ENCODE measurements at regions not wholly inside any gene's neighbourhood (a gene's known extent, or its start where the extent isn't known, plus 50 kb on each side); places are given as distances from the start of the nearest gene placed in this dataset.

- Histone ChIP-seq H3K9me3 (no peaks in the 10 kb centered on the region), H3K4me1 (no peaks in the 10 kb centered on the region), H3K36me3 (ENCODE audit: control insufficient read depth, insufficient read depth, low read length) (no peaks in the 10 kb centered on the region), H3K27me3 (replicated peaks; ENCODE audit: control insufficient read depth, insufficient read depth, low read length) (no peaks in the 10 kb centered on the region), H3K4me3 (ENCODE audit: low read depth, low read length) (no peak overlapping the region)
- TF ChIP-seq CTCF (IDR thresholded peaks at IDR 0.05; ENCODE audit: insufficient read depth in 1 of 2, low read depth in 1 of 2, low read length in 1 of 2, severe bottlenecking in 1 of 2, unreplicated experiment in 1 of 2): no peak
- intact Hi-C loops (cut with micrococcal nuclease; ENCODE audit: unreplicated experiment): no loop called here
- DNase-seq: no peak
- Mint-ChIP-seq H3K27me3 (ENCODE audit: insufficient read depth, unreplicated experiment) (peaks cover 4% of the 10 kb centered on the region), H3K4me3 (ENCODE audit: unreplicated experiment) (no peak overlapping the region), H3K4me1 (ENCODE audit: low read depth, unreplicated experiment) (no peaks in the 10 kb centered on the region), H3K9me3 (ENCODE audit: unreplicated experiment) (peaks cover 5% of the 10 kb centered on the region), H3K27ac (ENCODE audit: unreplicated experiment) (no peak overlapping the region), H3K36me3 (ENCODE audit: insufficient read depth, unreplicated experiment) (no peaks in the 10 kb centered on the region)
- CTCF ChIA-PET: no interaction called here
- POLR2A ChIA-PET: no interaction called here
- no TSS peak for BruUV-seq (replicated peaks)
These were observed 230.5 kb upstream of the LCORL start for GRCh38 chr4:18252052-18252451.

GRCh38 chr4:18250564-18250963 is 229.0 kb upstream of the LCORL start:
- H3K27me3 Mint-ChIP-seq (ENCODE audit: insufficient read depth, unreplicated experiment): peaks cover 3% of the 10 kb centered on the region
- TF ChIP-seq CTCF (IDR thresholded peaks at IDR 0.05; ENCODE audit: insufficient read depth in 1 of 2, low read depth in 1 of 2, low read length in 1 of 2, severe bottlenecking in 1 of 2, unreplicated experiment in 1 of 2): no peak
- CTCF ChIA-PET: no interaction called here

GRCh38 chr4:18248611-18249010 is 227.1 kb upstream of the LCORL start:
- no peak overlapping the region for H3K4me3 ChIP-seq (ENCODE audit: low read depth, low read length)
- no TSS peak for BruUV-seq (replicated peaks)
- H3K27me3 ChIP-seq (replicated peaks; ENCODE audit: control insufficient read depth, insufficient read depth, low read length): no peaks in the 10 kb centered on the region
- Mint-ChIP-seq H3K4me1 (ENCODE audit: low read depth, unreplicated experiment) (no peaks in the 10 kb centered on the region), H3K27me3 (ENCODE audit: insufficient read depth, unreplicated experiment) (peaks cover 5% of the 10 kb centered on the region), H3K4me3 (ENCODE audit: unreplicated experiment) (no peak overlapping the region), H3K36me3 (ENCODE audit: insufficient read depth, unreplicated experiment) (no peaks in the 10 kb centered on the region), H3K9me3 (ENCODE audit: unreplicated experiment) (no peaks in the 10 kb centered on the region), H3K27ac (ENCODE audit: unreplicated experiment) (no peak overlapping the region)
- H3K9me3 ChIP-seq: no peaks in the 10 kb centered on the region
- H3K36me3 ChIP-seq (ENCODE audit: control insufficient read depth, insufficient read depth, low read length): no peaks in the 10 kb centered on the region
- TF ChIP-seq CTCF (IDR thresholded peaks at IDR 0.05; ENCODE audit: insufficient read depth in 1 of 2, low read depth in 1 of 2, low read length in 1 of 2, severe bottlenecking in 1 of 2, unreplicated experiment in 1 of 2): no peak
- H3K4me1 ChIP-seq: no peaks in the 10 kb centered on the region
- DNase-seq: no peak
- ChIA-PET POLR2A (no interaction called here), CTCF (no interaction called here)
- intact Hi-C loops (cut with micrococcal nuclease; ENCODE audit: unreplicated experiment): no loop called here

More at GRCh38 chr4:18250564-18250963, 229.0 kb upstream of the LCORL start:
- no peak for DNase-seq
- Mint-ChIP-seq H3K9me3 (ENCODE audit: unreplicated experiment) (no peaks in the 10 kb centered on the region), H3K4me1 (ENCODE audit: low read depth, unreplicated experiment) (no peaks in the 10 kb centered on the region), H3K4me3 (ENCODE audit: unreplicated experiment) (no peak overlapping the region), H3K36me3 (ENCODE audit: insufficient read depth, unreplicated experiment) (no peaks in the 10 kb centered on the region), H3K27ac (ENCODE audit: unreplicated experiment) (no peak overlapping the region)
- POLR2A ChIA-PET: no interaction called here
- Histone ChIP-seq H3K27me3 (replicated peaks; ENCODE audit: control insufficient read depth, insufficient read depth, low read length) (no peaks in the 10 kb centered on the region), H3K9me3 (no peaks in the 10 kb centered on the region), H3K4me1 (no peaks in the 10 kb centered on the region), H3K4me3 (ENCODE audit: low read depth, low read length) (no peak overlapping the region), H3K36me3 (ENCODE audit: control insufficient read depth, insufficient read depth, low read length) (no peaks in the 10 kb centered on the region)
- intact Hi-C loops (cut with micrococcal nuclease; ENCODE audit: unreplicated experiment): no loop called here
- BruUV-seq (replicated peaks): no TSS peak

All from Caco-2 (cell line).